AG09309 (cell line): ENCODE measurements at regions not wholly inside any gene's neighbourhood (a gene's known extent, or its start where the extent isn't known, plus 50 kb on each side); places are given as distances from the start of the nearest gene placed in this dataset.
A peak's percentile ranks its signal among the peaks of the same experiment; 100 is the strongest.
"Not testable (repeated sequence)": the region's sequence is repeated elsewhere in the genome, so short reads cannot be mapped to it uniquely, and the experiment has no call there.

ENCODE experiments used
- DNase-seq: peaks from one replicate; pipeline ENCODE4 v3.0.0-alpha.2; 2010; ENCODE audit warnings: low read depth
- H3K4me3 ChIP-seq: 2 replicates; pipeline ENCODE4 v1.5.1; 2011; ENCODE audit warnings: mild to moderate bottlenecking, low read depth, low read length, moderate library complexity; ENCODE audit not compliant: control insufficient read depth
- CTCF ChIP-seq: IDR thresholded peaks from 2 replicates; pipeline ENCODE4 v1.5.1; 2011; ENCODE audit warnings: mild to moderate bottlenecking, low read depth, low read length, inconsistent platforms; ENCODE audit not compliant: insufficient read depth, control insufficient read depth; ENCODE audit errors: missing control alignments

- TF ChIP-seq CTCF: no peak
- H3K4me3 ChIP-seq: no peak overlapping the region
- no peak for DNase-seq
Measured at GRCh38 chr9:21533597-21533996, 51.5 kb upstream of the IFNE start.

GRCh38 chr9:21535396-21535795, 53.3 kb upstream of the IFNE start:
- DNase-seq: no peak
- no peak for TF ChIP-seq CTCF
- H3K4me3 ChIP-seq: no peak overlapping the region

GRCh38 chr9:21542787-21543186, 60.7 kb upstream of the IFNE start:
- TF ChIP-seq CTCF: no peak
- no peak overlapping the region for H3K4me3 ChIP-seq
- no peak for DNase-seq

- DNase-seq: no peak
- no peak for TF ChIP-seq CTCF
- H3K4me3 ChIP-seq: no peak overlapping the region
Measured at GRCh38 chr9:21543187-21543586, 61.1 kb upstream of the IFNE start.

- not testable (repeated sequence) for H3K4me3 ChIP-seq, DNase-seq
Measured at GRCh38 chr9:21543816-21544215, 61.7 kb upstream of the IFNE start.

GRCh38 chr9:21546949-21547348, 64.8 kb upstream of the IFNE start:
- no peak for DNase-seq
- no peak overlapping the region for H3K4me3 ChIP-seq
- no peak for TF ChIP-seq CTCF

- H3K4me3 ChIP-seq: peak overlapping the region; percentile 9
- TF ChIP-seq CTCF: no peak
- DNase-seq: peak; percentile 93
Measured at GRCh38 chr9:21549251-21549765, 67.2 kb upstream of the IFNE start.
